Lower lobe of right lung (tissue), 2 donors: ENCODE measurements at regions not wholly inside any gene's neighbourhood (a gene's known extent, or its start where the extent isn't known, plus 50 kb on each side); places are given as distances from the start of the nearest gene placed in this dataset.

Experiments
- ATAC-seq, 2 donors: fragments of 200-7000 bp; cut with Tn5 transposase; one replicate each; pipeline ENCODE4 v1.9.1; 2020 to 2022; ENCODE audit warnings: mild to moderate bottlenecking in 2 of 2, moderate library complexity in 2 of 2
- DNase-seq: peaks from one replicate; pipeline ENCODE4 v3.0.0-alpha.2; 2020
- H3K27ac ChIP-seq: fragments of 200-600 bp; one replicate; pipeline ENCODE4 v1.8.0; 2022
- H3K27me3 ChIP-seq: fragments of 200-600 bp; one replicate; pipeline ENCODE4 v1.8.0; 2022; ENCODE audit warnings: low read depth
- H3K36me3 ChIP-seq: fragments of 200-600 bp; one replicate; pipeline ENCODE4 v1.8.0; 2022; ENCODE audit warnings: mild to moderate bottlenecking
- H3K4me1 ChIP-seq: fragments of 200-600 bp; one replicate; pipeline ENCODE4 v1.8.0; 2022
- H3K4me3 ChIP-seq: fragments of 200-600 bp; one replicate; pipeline ENCODE4 v1.8.0; 2022; ENCODE audit warnings: mild to moderate bottlenecking
- H3K9me3 ChIP-seq: fragments of 200-600 bp; one replicate; pipeline ENCODE4 v1.8.0; 2022
- intact Hi-C: fragments of 100-400 bp; cut with DNase I; formaldehyde crosslinking; loops from one replicate; pipeline ENCODE4 v1.11.0; 2022
- TF ChIP-seq, protein P1 (sequence below): fragments of 200-600 bp; IDR thresholded peaks from one replicate; pipeline ENCODE4 v1.8.0; 2022; ENCODE audit warnings: antibody characterized with exemption, mild to moderate bottlenecking
- donor health status: DM: no; HTN: yes; CAD: no; lungs with severe emphysema.

DNA sequence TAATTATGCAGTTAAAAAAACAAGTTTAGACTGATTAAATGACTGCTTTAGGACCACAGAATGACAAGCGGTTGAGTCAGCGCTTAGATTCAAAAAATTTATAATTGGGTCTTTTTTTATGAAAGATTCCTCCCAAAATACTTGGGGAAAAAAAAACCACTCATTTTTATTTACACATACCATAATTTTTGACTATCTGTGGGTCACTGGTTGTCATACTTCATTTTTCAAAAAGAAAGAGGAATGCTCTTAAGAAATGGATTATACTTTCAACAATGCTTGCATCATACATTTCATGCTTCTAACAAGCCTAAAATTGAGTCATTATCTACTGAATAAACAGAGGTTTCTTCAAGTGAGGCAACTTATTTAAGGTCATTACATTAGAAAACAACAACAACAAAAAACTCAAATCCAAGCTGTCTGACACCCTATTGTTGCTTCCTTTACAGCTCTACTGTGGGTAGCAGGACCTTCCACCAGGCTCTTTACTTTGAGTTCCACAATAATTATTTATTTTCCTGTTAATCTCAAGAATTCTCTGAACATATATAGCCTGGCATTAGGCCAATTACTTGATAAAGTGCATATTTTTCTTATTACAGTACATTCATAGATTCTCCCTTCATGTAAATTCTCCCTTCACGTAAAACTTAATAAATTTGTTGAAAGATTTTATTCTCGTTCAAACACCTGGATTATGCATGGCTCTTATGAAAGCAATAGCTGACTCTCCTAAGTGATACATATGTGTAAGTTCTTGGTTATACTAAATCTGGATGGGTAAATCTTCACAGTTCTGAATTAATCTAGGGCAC lies 445.5 kb downstream of the PCDH10 start:
- H3K27ac ChIP-seq = no peak overlapping the region
- TF ChIP-seq, protein P1, sequence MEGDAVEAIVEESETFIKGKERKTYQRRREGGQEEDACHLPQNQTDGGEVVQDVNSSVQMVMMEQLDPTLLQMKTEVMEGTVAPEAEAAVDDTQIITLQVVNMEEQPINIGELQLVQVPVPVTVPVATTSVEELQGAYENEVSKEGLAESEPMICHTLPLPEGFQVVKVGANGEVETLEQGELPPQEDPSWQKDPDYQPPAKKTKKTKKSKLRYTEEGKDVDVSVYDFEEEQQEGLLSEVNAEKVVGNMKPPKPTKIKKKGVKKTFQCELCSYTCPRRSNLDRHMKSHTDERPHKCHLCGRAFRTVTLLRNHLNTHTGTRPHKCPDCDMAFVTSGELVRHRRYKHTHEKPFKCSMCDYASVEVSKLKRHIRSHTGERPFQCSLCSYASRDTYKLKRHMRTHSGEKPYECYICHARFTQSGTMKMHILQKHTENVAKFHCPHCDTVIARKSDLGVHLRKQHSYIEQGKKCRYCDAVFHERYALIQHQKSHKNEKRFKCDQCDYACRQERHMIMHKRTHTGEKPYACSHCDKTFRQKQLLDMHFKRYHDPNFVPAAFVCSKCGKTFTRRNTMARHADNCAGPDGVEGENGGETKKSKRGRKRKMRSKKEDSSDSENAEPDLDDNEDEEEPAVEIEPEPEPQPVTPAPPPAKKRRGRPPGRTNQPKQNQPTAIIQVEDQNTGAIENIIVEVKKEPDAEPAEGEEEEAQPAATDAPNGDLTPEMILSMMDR = no peak
- no peak overlapping the region for H3K4me3 ChIP-seq
- intact Hi-C loops = no loop called here
- no peak for DNase-seq
- H3K9me3 ChIP-seq = no peaks in the 10 kb centered on the region
- no peak for ATAC-seq
- H3K36me3 ChIP-seq = no peaks in the 10 kb centered on the region
- no peaks in the 10 kb centered on the region for H3K4me1 ChIP-seq
- H3K27me3 ChIP-seq = no peaks in the 10 kb centered on the region

DNA sequence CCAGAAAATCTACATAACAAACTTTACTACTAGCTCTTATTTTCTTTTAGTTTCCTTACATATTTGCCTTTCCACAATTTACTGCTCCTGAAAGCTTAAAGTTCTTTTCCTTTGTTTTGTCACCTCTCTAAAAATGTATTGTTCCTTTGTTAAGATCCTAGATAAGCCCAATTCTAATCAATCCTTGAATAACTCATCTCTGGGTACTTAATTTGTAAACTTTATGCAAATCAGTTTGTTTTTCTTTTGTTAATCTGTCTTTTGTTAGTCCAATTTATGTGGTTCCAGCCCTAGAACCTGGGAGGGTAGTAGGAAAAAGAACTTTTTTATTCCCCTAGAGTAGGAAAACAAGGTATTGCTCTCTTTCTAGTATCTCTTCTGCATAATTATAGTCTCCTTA lies 444.7 kb downstream of the PCDH10 start:
- no peaks in the 10 kb centered on the region for H3K36me3 ChIP-seq
- no peak overlapping the region for H3K27ac ChIP-seq
- H3K4me1 ChIP-seq = no peaks in the 10 kb centered on the region
- TF ChIP-seq, protein P1 = no peak
- ATAC-seq (no peak), DNase-seq (no peak)
- H3K9me3 ChIP-seq = no peaks in the 10 kb centered on the region
- no peaks in the 10 kb centered on the region for H3K27me3 ChIP-seq
- intact Hi-C loops = no loop called here
- H3K4me3 ChIP-seq = no peak overlapping the region

DNA sequence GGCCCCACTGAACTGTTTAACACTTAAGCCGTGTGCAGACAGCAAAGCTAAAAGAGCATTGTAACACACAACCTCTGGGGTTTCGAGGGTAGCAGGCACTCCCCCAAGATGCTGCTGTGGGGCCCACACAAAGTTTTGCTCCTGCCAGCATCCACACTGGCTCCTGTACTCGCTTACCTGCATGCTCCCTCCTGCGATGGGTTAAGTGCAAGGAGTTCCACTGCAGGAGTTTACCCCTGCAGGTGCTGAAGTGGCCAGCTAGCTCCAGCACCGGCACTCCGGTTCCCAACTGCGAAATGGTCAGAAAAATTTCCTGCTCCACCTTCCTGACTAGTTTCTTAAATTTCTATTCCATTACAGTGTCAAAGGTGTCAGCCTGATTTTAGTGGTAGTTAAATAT lies 443.5 kb downstream of the PCDH10 start:
- Histone ChIP-seq H3K9me3 (no peaks in the 10 kb centered on the region), H3K4me3 (no peak overlapping the region), H3K36me3 (no peaks in the 10 kb centered on the region), H3K27me3 (no peaks in the 10 kb centered on the region), H3K27ac (no peak overlapping the region), H3K4me1 (no peaks in the 10 kb centered on the region)
- intact Hi-C loops = no loop called here
- DNase-seq (no peak), ATAC-seq (no peak)
- TF ChIP-seq, protein P1 = no peak

DNA sequence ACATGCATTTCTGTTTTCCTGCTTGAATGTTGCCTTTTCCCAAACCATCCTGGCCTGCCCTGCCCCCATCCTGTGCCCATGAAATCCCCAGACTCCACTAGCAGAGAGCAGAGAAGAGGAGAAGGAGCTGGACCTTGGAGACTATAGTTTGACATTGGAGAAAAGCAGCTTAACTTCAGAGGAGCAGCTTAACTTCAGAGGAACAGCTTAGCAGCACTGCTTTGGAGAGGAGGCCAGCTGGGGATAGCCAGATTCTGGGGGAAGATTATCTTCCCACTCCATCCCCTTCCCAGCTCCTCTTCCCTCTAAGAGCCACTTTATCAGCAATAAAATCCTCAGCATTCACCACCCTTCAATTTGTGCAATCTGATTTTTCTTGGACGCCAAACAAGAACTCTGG lies 443.0 kb downstream of the PCDH10 start:
- Histone ChIP-seq H3K4me3 (no peak overlapping the region), H3K4me1 (no peaks in the 10 kb centered on the region), H3K27ac (no peak overlapping the region), H3K9me3 (no peaks in the 10 kb centered on the region), H3K27me3 (no peaks in the 10 kb centered on the region), H3K36me3 (no peaks in the 10 kb centered on the region)
- intact Hi-C loops = no loop called here
- ATAC-seq (no peak), DNase-seq (no peak)
- TF ChIP-seq, protein P1 = no peak

DNA sequence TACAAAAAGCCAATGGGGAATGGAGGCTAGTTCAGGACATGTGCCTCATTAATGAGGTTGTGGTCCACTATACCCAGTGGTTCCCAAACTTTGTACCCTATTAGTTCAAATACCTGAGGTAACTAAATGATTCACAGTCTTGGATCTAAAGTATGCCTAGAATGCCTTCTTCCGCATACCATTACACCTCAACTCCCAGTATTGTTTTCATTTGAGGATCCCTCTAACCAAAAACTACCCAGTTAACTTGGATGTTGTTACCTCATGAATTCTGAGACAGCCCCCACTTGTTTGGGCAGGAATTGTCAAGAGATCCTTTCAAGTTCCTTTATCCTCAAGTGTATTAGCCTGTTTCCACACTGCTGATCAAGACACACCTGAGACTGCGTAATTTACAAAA lies 439.2 kb downstream of the PCDH10 start:
- H3K36me3 ChIP-seq = no peaks in the 10 kb centered on the region
- ATAC-seq = no peak
- H3K27me3 ChIP-seq = no peaks in the 10 kb centered on the region
- no peak for DNase-seq
- H3K4me3 ChIP-seq = no peak overlapping the region
- H3K27ac ChIP-seq = no peak overlapping the region
- intact Hi-C loops = no loop called here
- TF ChIP-seq, protein P1 = no peak
- H3K4me1 ChIP-seq = no peaks in the 10 kb centered on the region
- no peaks in the 10 kb centered on the region for H3K9me3 ChIP-seq
